GM12891 (cell line): ENCODE measurements at regions not wholly inside any gene's neighbourhood (a gene's known extent, or its start where the extent isn't known, plus 50 kb on each side); places are given as distances from the start of the nearest gene placed in this dataset.
"Not testable (repeated sequence)": the region's sequence is repeated elsewhere in the genome, so short reads cannot be mapped to it uniquely, and the experiment has no call there.

Source experiments
- POLR2A ChIP-seq: IDR thresholded peaks from 2 replicates; pipeline ENCODE4 v1.6.1; 2011; ENCODE audit warnings: low read depth, low read length, control low read depth
- POLR2AphosphoS5 ChIP-seq: IDR thresholded peaks from 2 replicates; pipeline ENCODE4 v1.6.1; 2011; ENCODE audit warnings: low read depth, low read length, control low read depth
- SPI1 ChIP-seq: IDR thresholded peaks from 2 replicates; pipeline ENCODE4 v1.6.1; 2011; ENCODE audit warnings: low read depth, low read length, control low read depth
- TAF1 ChIP-seq: IDR thresholded peaks from 2 replicates; pipeline ENCODE4 v1.6.1; 2011; ENCODE audit warnings: low read depth, low read length, control low read depth

DNA sequence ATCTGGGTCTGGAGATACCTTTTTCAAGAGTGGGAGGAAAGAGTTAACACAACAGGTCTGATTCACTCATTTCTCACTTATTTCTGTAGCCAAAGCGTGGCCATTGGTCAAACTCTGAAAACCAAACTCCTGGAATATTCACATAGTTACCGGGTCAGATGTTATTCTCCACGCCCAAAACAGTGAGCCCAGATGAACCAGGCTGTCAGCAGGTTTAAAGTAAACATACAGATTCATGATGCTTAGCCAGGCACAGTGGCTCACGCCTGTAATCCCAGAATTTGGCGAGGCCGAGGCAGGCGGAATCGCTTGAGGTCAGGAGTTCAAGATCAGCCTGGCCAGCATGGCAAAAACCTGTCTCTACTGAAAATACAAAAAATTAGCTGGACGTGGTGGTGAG, 126.1 kb downstream of the SEPTIN7 start:
- not testable (repeated sequence) for TF ChIP-seq POLR2AphosphoS5, POLR2A, TAF1, SPI1
